WTC11 (cell line): ENCODE measurements at regions not wholly inside any gene's neighbourhood (a gene's known extent, or its start where the extent isn't known, plus 50 kb on each side); places are given as distances from the start of the nearest gene placed in this dataset.

ENCODE experiments used
- ATAC-seq: fragments of 200-7000 bp; cut with Tn5 transposase; 2 replicates; pipeline ENCODE4 v1.10.0; 2021; ENCODE audit warnings: mild to moderate bottlenecking, moderate library complexity
- CTCF ChIA-PET: fragments of 300-600 bp; sonication (Branson Sonifier 250); formaldehyde crosslinking; loops from one replicate; lab custom pipeline; 2021; ENCODE audit warnings: antibody characterized with exemption; lab: Charles Lee
- POLR2A ChIA-PET: fragments of 350-600 bp; sonication (Branson Sonifier 250); formaldehyde crosslinking; loops from one replicate; lab custom pipeline; 2021; ENCODE audit warnings: antibody characterized with exemption; lab: Charles Lee
- DNase-seq: peaks from one replicate; pipeline ENCODE4 v3.0.0; 2021; ENCODE audit warnings: low spot score
- H3K27ac Mint-ChIP-seq: 2 replicates; pipeline ENCODE4 v1.8.0; 2021; ENCODE audit warnings: mixed read lengths
- H3K27me3 Mint-ChIP-seq: 2 replicates; pipeline ENCODE4 v1.8.0; 2021; ENCODE audit warnings: low read depth, mild to moderate bottlenecking, moderate library complexity, mixed read lengths
- H3K36me3 Mint-ChIP-seq: 2 replicates; pipeline ENCODE4 v1.8.0; 2021; ENCODE audit warnings: mixed read lengths
- H3K4me1 Mint-ChIP-seq: 2 replicates; pipeline ENCODE4 v1.8.0; 2022; ENCODE audit warnings: mixed read lengths
- H3K4me3 Mint-ChIP-seq: 2 replicates; pipeline ENCODE4 v1.8.0; 2021; ENCODE audit warnings: mild to moderate bottlenecking, moderate library complexity, mixed read lengths
- H3K9me3 Mint-ChIP-seq: 2 replicates; pipeline ENCODE4 v1.8.0; 2021; ENCODE audit warnings: mixed read lengths
- CBFB ChIP-seq: sonication (generic); formaldehyde crosslinking; IDR thresholded peaks from 2 replicates; pipeline ENCODE4 v1.8.1; 2022; ENCODE audit warnings: mild to moderate bottlenecking, low read depth, missing genetic modification reagents
- E2F4 ChIP-seq: sonication (generic); formaldehyde crosslinking; IDR thresholded peaks from 2 replicates; pipeline ENCODE4 v1.8.1; 2022; ENCODE audit warnings: low read depth, mild to moderate bottlenecking, moderate library complexity, missing genetic modification reagents, borderline replicate concordance
- EMX1 ChIP-seq: fragments of 250-450 bp; sonication (Bioruptor Pico); IDR thresholded peaks from 2 replicates; pipeline ENCODE4 v1.8.0; 2021; ENCODE audit warnings: mild to moderate bottlenecking
- ERG ChIP-seq: fragments of 250-450 bp; sonication (Bioruptor Pico); IDR thresholded peaks from 2 replicates; pipeline ENCODE4 v1.8.0; 2021; ENCODE audit warnings: mild to moderate bottlenecking
- ESRRA ChIP-seq: sonication (generic); formaldehyde crosslinking; IDR thresholded peaks from 2 replicates; pipeline ENCODE4 v1.8.1; 2022; ENCODE audit warnings: mild to moderate bottlenecking, missing genetic modification reagents, borderline replicate concordance
- FOXK1 ChIP-seq: sonication (generic); formaldehyde crosslinking; IDR thresholded peaks from 2 replicates; pipeline ENCODE4 v1.8.0; 2022; ENCODE audit warnings: mild to moderate bottlenecking, moderate library complexity, missing genetic modification reagents
- HMGXB4 ChIP-seq: sonication (generic); formaldehyde crosslinking; IDR thresholded peaks from 2 replicates; pipeline ENCODE4 v1.8.1; 2023; ENCODE audit warnings: mild to moderate bottlenecking, moderate library complexity, missing genetic modification reagents
- IRF2 ChIP-seq: sonication (generic); formaldehyde crosslinking; IDR thresholded peaks from 2 replicates; pipeline ENCODE4 v1.8.0; 2022; ENCODE audit warnings: low read depth, missing genetic modification reagents, borderline replicate concordance
- MXD4 ChIP-seq: fragments of 250-450 bp; sonication (Bioruptor Pico); IDR thresholded peaks from 2 replicates; pipeline ENCODE4 v1.8.0; 2021; ENCODE audit warnings: mild to moderate bottlenecking, moderate library complexity, borderline replicate concordance
- NFATC4 ChIP-seq: fragments of 250-450 bp; sonication (Bioruptor Pico); IDR thresholded peaks from 2 replicates; pipeline ENCODE4 v1.9.0; 2021; ENCODE audit warnings: mild to moderate bottlenecking
- NFYB ChIP-seq: sonication (generic); formaldehyde crosslinking; conservative IDR thresholded peaks from 2 replicates; pipeline ENCODE4 v1.8.0; 2022; ENCODE audit warnings: low read depth, missing genetic modification reagents
- NR2C2 ChIP-seq: sonication (generic); formaldehyde crosslinking; IDR thresholded peaks from 2 replicates; pipeline ENCODE4 v1.8.0; 2022; ENCODE audit warnings: mild to moderate bottlenecking, missing genetic modification reagents
- RORB ChIP-seq: fragments of 250-450 bp; sonication (Bioruptor Pico); IDR thresholded peaks from 2 replicates; pipeline ENCODE4 v1.9.0; 2021; ENCODE audit warnings: mild to moderate bottlenecking
- TEAD4 ChIP-seq: sonication (generic); formaldehyde crosslinking; IDR thresholded peaks from 2 replicates; pipeline ENCODE4 v1.8.0; 2022; ENCODE audit warnings: mild to moderate bottlenecking, missing genetic modification reagents
- USF1 ChIP-seq: sonication (generic); formaldehyde crosslinking; IDR thresholded peaks from 2 replicates; pipeline ENCODE4 v1.8.0; 2022; ENCODE audit warnings: mild to moderate bottlenecking, missing genetic modification reagents
- ZNF138 ChIP-seq: sonication (generic); formaldehyde crosslinking; conservative IDR thresholded peaks from 2 replicates; pipeline ENCODE4 v1.8.1; 2022; ENCODE audit warnings: mild to moderate bottlenecking, moderate library complexity, missing genetic modification reagents
- ZNF317 ChIP-seq: sonication (generic); formaldehyde crosslinking; IDR thresholded peaks from 2 replicates; pipeline ENCODE4 v1.8.1; 2023; ENCODE audit warnings: low read depth, mild to moderate bottlenecking, moderate library complexity, missing genetic modification reagents, borderline replicate concordance
- ZNF396 ChIP-seq: fragments of 250-450 bp; sonication (Bioruptor Pico); IDR thresholded peaks from 2 replicates; pipeline ENCODE4 v1.8.0; 2021; ENCODE audit warnings: mild to moderate bottlenecking, moderate library complexity, borderline replicate concordance
- ZSCAN18 ChIP-seq: fragments of 250-450 bp; sonication (Bioruptor Pico); IDR thresholded peaks from 2 replicates; pipeline ENCODE4 v2.1.2; 2022; ENCODE audit warnings: mild to moderate bottlenecking, moderate library complexity
- TF ChIP-seq, protein P1 (sequence below): sonication (generic); formaldehyde crosslinking; IDR thresholded peaks from 2 replicates; pipeline ENCODE4 v1.8.0; 2022; ENCODE audit warnings: missing genetic modification reagents

DNA sequence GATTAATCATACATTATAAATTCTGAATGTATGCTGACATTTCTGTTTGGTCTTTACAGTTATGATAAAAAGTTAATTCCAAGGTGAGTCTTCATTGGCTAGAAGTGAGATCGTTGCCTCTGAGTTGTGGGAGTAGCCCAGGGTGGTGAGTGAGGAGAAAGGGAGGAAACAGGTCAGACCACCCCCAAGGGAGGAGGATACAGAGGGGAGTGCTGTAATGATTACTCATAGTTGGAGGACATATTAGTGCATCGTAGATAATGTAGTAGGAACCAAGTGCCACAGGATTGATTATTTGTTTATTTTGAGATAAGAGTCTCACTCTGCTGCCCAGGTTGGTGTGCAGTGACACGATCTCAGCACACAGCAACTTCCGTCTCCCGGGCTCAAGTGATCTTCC is 672.2 kb downstream of the INHBA start (continued):
- TF ChIP-seq HMGXB4 (CRISPR knock-in tag): no peak
- TF ChIP-seq, all 79 proteins: peak for 0

- H3K27me3 Mint-ChIP-seq: no peaks in the 10 kb centered on the region
- no peak for TF ChIP-seq TEAD4
- TF ChIP-seq NFATC4: no peak
- TF ChIP-seq NR2C2 (CRISPR knock-in tag): no peak
- TF ChIP-seq FOXK1 (CRISPR knock-in tag): no peak
- no peak for TF ChIP-seq CBFB (CRISPR knock-in tag)
- POLR2A ChIA-PET: no interaction called here
- peaks cover 6% of the 10 kb centered on the region; the same call in 1 of the 2 replicates for H3K4me1 Mint-ChIP-seq
- H3K9me3 Mint-ChIP-seq: peaks cover 3% of the 10 kb centered on the region; the same call in 1 of the 2 replicates
- H3K4me3 Mint-ChIP-seq: no peak overlapping the region
- H3K27ac Mint-ChIP-seq: no peak overlapping the region
- DNase-seq (no peak), ATAC-seq (no peak)
- no peaks in the 10 kb centered on the region for H3K36me3 Mint-ChIP-seq
- CTCF ChIA-PET: no interaction called here
Observed at GRCh38 chr7:41029072-41029499, 673.8 kb downstream of the INHBA start.

- peaks cover 3% of the 10 kb centered on the region; the same call in 1 of the 2 replicates for H3K9me3 Mint-ChIP-seq
- ATAC-seq (no peak), DNase-seq (no peak)
- no peak for TF ChIP-seq ZNF317 (CRISPR knock-in tag)
- TF ChIP-seq ERG: no peak
- no peak for TF ChIP-seq MXD4 (CRISPR knock-in tag)
- TF ChIP-seq, protein P1, sequence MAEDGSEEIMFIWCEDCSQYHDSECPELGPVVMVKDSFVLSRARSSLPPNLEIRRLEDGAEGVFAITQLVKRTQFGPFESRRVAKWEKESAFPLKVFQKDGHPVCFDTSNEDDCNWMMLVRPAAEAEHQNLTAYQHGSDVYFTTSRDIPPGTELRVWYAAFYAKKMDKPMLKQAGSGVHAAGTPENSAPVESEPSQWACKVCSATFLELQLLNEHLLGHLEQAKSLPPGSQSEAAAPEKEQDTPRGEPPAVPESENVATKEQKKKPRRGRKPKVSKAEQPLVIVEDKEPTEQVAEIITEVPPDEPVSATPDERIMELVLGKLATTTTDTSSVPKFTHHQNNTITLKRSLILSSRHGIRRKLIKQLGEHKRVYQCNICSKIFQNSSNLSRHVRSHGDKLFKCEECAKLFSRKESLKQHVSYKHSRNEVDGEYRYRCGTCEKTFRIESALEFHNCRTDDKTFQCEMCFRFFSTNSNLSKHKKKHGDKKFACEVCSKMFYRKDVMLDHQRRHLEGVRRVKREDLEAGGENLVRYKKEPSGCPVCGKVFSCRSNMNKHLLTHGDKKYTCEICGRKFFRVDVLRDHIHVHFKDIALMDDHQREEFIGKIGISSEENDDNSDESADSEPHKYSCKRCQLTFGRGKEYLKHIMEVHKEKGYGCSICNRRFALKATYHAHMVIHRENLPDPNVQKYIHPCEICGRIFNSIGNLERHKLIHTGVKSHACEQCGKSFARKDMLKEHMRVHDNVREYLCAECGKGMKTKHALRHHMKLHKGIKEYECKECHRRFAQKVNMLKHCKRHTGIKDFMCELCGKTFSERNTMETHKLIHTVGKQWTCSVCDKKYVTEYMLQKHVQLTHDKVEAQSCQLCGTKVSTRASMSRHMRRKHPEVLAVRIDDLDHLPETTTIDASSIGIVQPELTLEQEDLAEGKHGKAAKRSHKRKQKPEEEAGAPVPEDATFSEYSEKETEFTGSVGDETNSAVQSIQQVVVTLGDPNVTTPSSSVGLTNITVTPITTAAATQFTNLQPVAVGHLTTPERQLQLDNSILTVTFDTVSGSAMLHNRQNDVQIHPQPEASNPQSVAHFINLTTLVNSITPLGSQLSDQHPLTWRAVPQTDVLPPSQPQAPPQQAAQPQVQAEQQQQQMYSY (CRISPR knock-in tag): no peak
- H3K4me1 Mint-ChIP-seq: peaks cover 8% of the 10 kb centered on the region; the same call in 1 of the 2 replicates
- H3K27ac Mint-ChIP-seq: no peak overlapping the region
- H3K36me3 Mint-ChIP-seq: no peaks in the 10 kb centered on the region
- ChIA-PET CTCF (no interaction called here), POLR2A (no interaction called here)
- no peak overlapping the region for H3K4me3 Mint-ChIP-seq
- H3K27me3 Mint-ChIP-seq: no peaks in the 10 kb centered on the region
Observed at GRCh38 chr7:41028580-41028979, 674.3 kb downstream of the INHBA start.

DNA sequence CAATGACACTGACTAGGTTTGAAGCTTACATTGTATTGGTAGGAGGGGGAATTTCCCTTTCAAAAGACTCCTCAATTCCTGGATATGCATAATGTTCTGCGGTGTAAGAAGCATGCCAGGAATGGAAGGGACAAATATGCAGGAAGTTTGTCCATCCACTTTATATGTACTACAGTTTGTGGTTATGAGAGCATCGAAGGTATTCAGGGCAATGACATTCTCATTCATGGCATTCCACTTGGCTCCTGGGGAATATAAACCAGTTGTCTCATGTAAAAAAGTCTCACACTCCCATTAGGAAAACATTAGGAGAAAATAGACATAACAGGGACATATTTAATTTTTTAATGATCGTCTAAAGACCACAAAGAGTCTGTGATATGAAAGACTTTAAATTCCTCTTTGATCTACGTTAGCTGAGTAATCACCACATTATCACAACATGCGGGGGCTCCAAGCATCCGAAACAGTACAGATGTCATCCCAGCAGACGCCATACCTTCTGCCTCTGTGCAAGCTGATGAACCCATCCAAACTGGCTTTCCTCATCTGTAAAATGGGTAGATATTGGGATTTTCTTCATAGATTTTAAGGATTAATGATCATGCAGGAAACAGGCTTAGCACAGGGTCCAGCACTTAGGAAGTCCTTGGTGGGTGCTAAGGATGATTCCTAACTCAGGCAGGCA is 675.3 kb downstream of the INHBA start:
- POLR2A ChIA-PET: interaction anchor here (0.7 kb wide), 1 partner anchor 304 kb away, joined by 5 read pairs; no protein-coding TSS in a partner anchor
- Mint-ChIP-seq H3K4me3 (no peak overlapping the region), H3K4me1 (peaks cover 8% of the 10 kb centered on the region; the same call in 1 of the 2 replicates), H3K9me3 (peaks cover 3% of the 10 kb centered on the region; the same call in 1 of the 2 replicates), H3K36me3 (no peaks in the 10 kb centered on the region), H3K27ac (no peak overlapping the region), H3K27me3 (no peaks in the 10 kb centered on the region)
- TF ChIP-seq ZNF138 (CRISPR knock-in tag) (no peak), E2F4 (CRISPR knock-in tag) (no peak), USF1 (CRISPR knock-in tag) (no peak), NFYB (CRISPR knock-in tag) (no peak), ZNF396 (no peak), EMX1 (CRISPR knock-in tag) (no peak), IRF2 (CRISPR knock-in tag) (no peak), RORB (no peak), ESRRA (CRISPR knock-in tag) (no peak), ZSCAN18 (CRISPR knock-in tag) (no peak), FOXK1 (CRISPR knock-in tag) (no peak)
- ATAC-seq (no peak), DNase-seq (no peak)
- CTCF ChIA-PET: no interaction called here
